Left lung (tissue), 4 donors: ENCODE measurements at regions not wholly inside any gene's neighbourhood (a gene's known extent, or its start where the extent isn't known, plus 50 kb on each side); places are given as distances from the start of the nearest gene placed in this dataset.

Source experiments
- ATAC-seq: fragments of 200-7000 bp; cut with Tn5 transposase; one replicate; pipeline ENCODE4 v1.9.1; 2020; ENCODE audit warnings: moderate library complexity
- DNase-seq, 4 donors: peaks; one replicate each; pipeline ENCODE4 v3.0.0-alpha.2; 2013 to 2020
- H3K27ac ChIP-seq, 2 donors: fragments of 200-600 bp; sonication (generic) in 1 of 2; one replicate each; pipeline versions ENCODE4 v1.5.0 to v1.8.0; 2020 to 2021
- H3K27me3 ChIP-seq, 2 donors: fragments of 200-600 bp; sonication (generic) in 1 of 2; one replicate each; pipeline versions ENCODE4 v1.5.0 to v1.8.0; 2020 to 2021
- H3K36me3 ChIP-seq, 2 donors: fragments of 200-600 bp; sonication (generic) in 1 of 2; one replicate each; pipeline versions ENCODE4 v1.5.0 to v1.8.0; 2020 to 2021
- H3K4me1 ChIP-seq, 2 donors: fragments of 200-600 bp; one replicate each; pipeline ENCODE4 v1.8.0; 2021
- H3K4me3 ChIP-seq, 2 donors: fragments of 200-600 bp; sonication (generic) in 1 of 2; one replicate each; pipeline versions ENCODE4 v1.5.0 to v1.8.0; 2020 to 2021; ENCODE audit warnings: mild to moderate bottlenecking in 1 of 2
- H3K9me3 ChIP-seq, 2 donors: fragments of 200-600 bp; sonication (generic) in 1 of 2; one replicate each; pipeline versions ENCODE4 v1.5.0 to v1.8.0; 2020 to 2021
- CTCF ChIP-seq, 2 donors: fragments of 200-600 bp; sonication (generic) in 1 of 2; IDR thresholded peaks; one replicate each; pipeline versions ENCODE4 v1.5.0 to v1.8.0; 2021; ENCODE audit warnings: antibody characterized with exemption in 2 of 2
- intact Hi-C, 2 donors: fragments of 100-400 bp; cut with DNase I; formaldehyde crosslinking; loops; one replicate each; pipeline versions ENCODE4 v1.11.2 to v1.14.2; 2022
- donor health status: DM: no; HTN: yes; CAD: no.
- donor health status: DM: no; HTN: no; CAD: no.

GRCh38 chr5:174649391-174649790 lies 75.0 kb upstream of the MSX2 start:
- Histone ChIP-seq H3K36me3 (no peaks in the 10 kb centered on the region), H3K4me3 (no peak overlapping the region), H3K27me3 (peaks cover 0 to 18% of the 10 kb centered on the region in 2 donors), H3K9me3 (peaks cover 0 to 15% of the 10 kb centered on the region in 2 donors), H3K27ac (no peak overlapping the region), H3K4me1 (no peaks in the 10 kb centered on the region)
- DNase-seq: peak in 1 of 4 donors; percentile 20
- no peak for ATAC-seq
- intact Hi-C loops: no loop called here
- TF ChIP-seq CTCF (IDR thresholded peaks at IDR 0.05): no peak

- intact Hi-C loops: no loop called here
- no peak for TF ChIP-seq CTCF (IDR thresholded peaks at IDR 0.05)
- Histone ChIP-seq H3K27ac (no peak overlapping the region), H3K27me3 (peaks cover 0 to 36% of the 10 kb centered on the region in 2 donors), H3K4me1 (no peaks in the 10 kb centered on the region), H3K36me3 (no peaks in the 10 kb centered on the region), H3K4me3 (no peak overlapping the region), H3K9me3 (no peaks in the 10 kb centered on the region)
- ATAC-seq: no peak
- no peak for DNase-seq
These were observed 69.9 kb upstream of the MSX2 start for GRCh38 chr5:174654442-174654841.

- Histone ChIP-seq H3K36me3 (no peaks in the 10 kb centered on the region), H3K27me3 (peaks cover 0 to 38% of the 10 kb centered on the region in 2 donors), H3K27ac (no peak overlapping the region), H3K9me3 (no peaks in the 10 kb centered on the region), H3K4me1 (no peaks in the 10 kb centered on the region), H3K4me3 (no peak overlapping the region)
- no peak for TF ChIP-seq CTCF (IDR thresholded peaks at IDR 0.05)
- DNase-seq (peak in 2 of 4 donors; percentile 8 to 41), ATAC-seq (no peak)
- intact Hi-C loops: no loop called here
These were observed 69.0 kb upstream of the MSX2 start for GRCh38 chr5:174655351-174655750.

- intact Hi-C loops: no loop called here
- Histone ChIP-seq H3K4me1 (no peaks in the 10 kb centered on the region), H3K9me3 (no peaks in the 10 kb centered on the region), H3K27ac (no peak overlapping the region), H3K27me3 (peaks cover 0 to 14% of the 10 kb centered on the region in 2 donors), H3K36me3 (no peaks in the 10 kb centered on the region), H3K4me3 (no peak overlapping the region)
- ATAC-seq (no peak), DNase-seq (no peak)
- TF ChIP-seq CTCF (IDR thresholded peaks at IDR 0.05): no peak
These were observed 60.1 kb upstream of the MSX2 start for GRCh38 chr5:174664180-174664850.

- intact Hi-C loops: no loop called here
- DNase-seq: no peak
- no peak for ATAC-seq
- Histone ChIP-seq H3K36me3 (no peaks in the 10 kb centered on the region), H3K27ac (no peak overlapping the region), H3K4me1 (no peaks in the 10 kb centered on the region), H3K9me3 (no peaks in the 10 kb centered on the region), H3K4me3 (no peak overlapping the region), H3K27me3 (peaks cover 0 to 11% of the 10 kb centered on the region in 2 donors)
- TF ChIP-seq CTCF (IDR thresholded peaks at IDR 0.05): no peak
These were observed 59.0 kb upstream of the MSX2 start for GRCh38 chr5:174665347-174665746.
